Loucy (cell line): ENCODE measurements at regions not wholly inside any gene's neighbourhood (a gene's known extent, or its start where the extent isn't known, plus 50 kb on each side); places are given as distances from the start of the nearest gene placed in this dataset.

Source experiments
- H2AFZ ChIP-seq: fragments of 200-600 bp; sonication (generic); 2 replicates; pipeline ENCODE4 v1.6.0; 2016; ENCODE audit warnings: antibody characterized with exemption, mild to moderate bottlenecking, low read length, moderate library complexity
- H3F3A ChIP-seq: fragments of 200-600 bp; 2 replicates; pipeline ENCODE4 v1.6.0; 2016; ENCODE audit warnings: antibody characterized with exemption, low read depth, mild to moderate bottlenecking
- H3K27me3 ChIP-seq: fragments of 200-600 bp; sonication (generic); 2 replicates; pipeline ENCODE4 v1.6.1; 2014; ENCODE audit warnings: low read length, mild to moderate bottlenecking; ENCODE audit not compliant: insufficient read depth, poor library complexity, severe bottlenecking
- H3K36me3 ChIP-seq: fragments of 200-600 bp; sonication (generic); 2 replicates; pipeline ENCODE4 v1.6.1; 2016; ENCODE audit warnings: low read length; ENCODE audit not compliant: insufficient read depth
- H3K4me1 ChIP-seq: fragments of 200-600 bp; sonication (generic); 2 replicates; pipeline ENCODE4 v1.5.1; 2014; ENCODE audit warnings: low read length, mild to moderate bottlenecking; ENCODE audit not compliant: insufficient read depth, poor library complexity, severe bottlenecking
- H3K4me2 ChIP-seq: fragments of 200-600 bp; sonication (generic); 2 replicates; pipeline ENCODE4 v1.6.0; 2014; ENCODE audit warnings: antibody characterized with exemption, low read length, low read depth, mild to moderate bottlenecking; ENCODE audit not compliant: poor library complexity, severe bottlenecking
- H3K4me3 ChIP-seq: fragments of 200-600 bp; sonication (generic); 2 replicates; pipeline ENCODE4 v1.5.1; 2014; ENCODE audit warnings: low read length, mild to moderate bottlenecking, mixed read lengths; ENCODE audit not compliant: poor library complexity, severe bottlenecking
- H3K79me2 ChIP-seq: fragments of 200-600 bp; sonication (generic); 2 replicates; pipeline ENCODE4 v1.6.1; 2014; ENCODE audit warnings: low read length; ENCODE audit not compliant: insufficient read depth
- H3K9ac ChIP-seq: fragments of 200-600 bp; sonication (generic); 2 replicates; pipeline ENCODE4 v1.6.0; 2014; ENCODE audit warnings: mild to moderate bottlenecking, low read depth, low read length, moderate library complexity; ENCODE audit not compliant: poor library complexity, severe bottlenecking
- H3K9me2 ChIP-seq: fragments of 200-600 bp; sonication (generic); replicated peaks from 2 replicates; pipeline ENCODE4 v1.6.1; 2016; ENCODE audit warnings: low read depth, low read length, mixed read lengths
- H3K9me3 ChIP-seq: fragments of 200-600 bp; sonication (generic); 2 replicates; pipeline ENCODE4 v1.6.1; 2014; ENCODE audit warnings: mild to moderate bottlenecking, antibody characterized with exemption, low read length, low read depth; ENCODE audit not compliant: insufficient read depth
- H4K20me1 ChIP-seq: fragments of 200-600 bp; sonication (generic); 2 replicates; pipeline ENCODE4 v1.6.0; 2014; ENCODE audit warnings: antibody characterized with exemption, low read length, mild to moderate bottlenecking; ENCODE audit not compliant: insufficient read depth, poor library complexity, severe bottlenecking
- EZH2phosphoT487 ChIP-seq: fragments of 200-600 bp; IDR thresholded peaks from 2 replicates; pipeline ENCODE4 v1.6.1; 2018; ENCODE audit warnings: antibody characterized with exemption, mild to moderate bottlenecking, moderate library complexity, borderline replicate concordance
- TF ChIP-seq, protein P1 (sequence below): fragments of 200-600 bp; sonication (generic); conservative IDR thresholded peaks from 2 replicates; pipeline ENCODE4 v1.5.1; 2014; ENCODE audit warnings: mild to moderate bottlenecking, antibody characterized with exemption, low read length

GRCh38 chr1:78292361-78292760 lies 198.4 kb upstream of the PTGFR start:
- no peak overlapping the region for H3K9ac ChIP-seq
- H3K79me2 ChIP-seq: no peaks in the 10 kb centered on the region
- H3K9me3 ChIP-seq: no peaks in the 10 kb centered on the region
- H4K20me1 ChIP-seq: no peaks in the 10 kb centered on the region
- H2AFZ ChIP-seq: no peak overlapping the region
- H3K4me2 ChIP-seq: no peak overlapping the region
- TF ChIP-seq, protein P1, sequence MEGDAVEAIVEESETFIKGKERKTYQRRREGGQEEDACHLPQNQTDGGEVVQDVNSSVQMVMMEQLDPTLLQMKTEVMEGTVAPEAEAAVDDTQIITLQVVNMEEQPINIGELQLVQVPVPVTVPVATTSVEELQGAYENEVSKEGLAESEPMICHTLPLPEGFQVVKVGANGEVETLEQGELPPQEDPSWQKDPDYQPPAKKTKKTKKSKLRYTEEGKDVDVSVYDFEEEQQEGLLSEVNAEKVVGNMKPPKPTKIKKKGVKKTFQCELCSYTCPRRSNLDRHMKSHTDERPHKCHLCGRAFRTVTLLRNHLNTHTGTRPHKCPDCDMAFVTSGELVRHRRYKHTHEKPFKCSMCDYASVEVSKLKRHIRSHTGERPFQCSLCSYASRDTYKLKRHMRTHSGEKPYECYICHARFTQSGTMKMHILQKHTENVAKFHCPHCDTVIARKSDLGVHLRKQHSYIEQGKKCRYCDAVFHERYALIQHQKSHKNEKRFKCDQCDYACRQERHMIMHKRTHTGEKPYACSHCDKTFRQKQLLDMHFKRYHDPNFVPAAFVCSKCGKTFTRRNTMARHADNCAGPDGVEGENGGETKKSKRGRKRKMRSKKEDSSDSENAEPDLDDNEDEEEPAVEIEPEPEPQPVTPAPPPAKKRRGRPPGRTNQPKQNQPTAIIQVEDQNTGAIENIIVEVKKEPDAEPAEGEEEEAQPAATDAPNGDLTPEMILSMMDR: no peak
- no peak for TF ChIP-seq EZH2phosphoT487
- H3K9me2 ChIP-seq: no peaks in the 10 kb centered on the region
- no peaks in the 10 kb centered on the region for H3K27me3 ChIP-seq
- no peaks in the 10 kb centered on the region for H3F3A ChIP-seq
- no peak overlapping the region for H3K4me3 ChIP-seq
- H3K36me3 ChIP-seq: no peaks in the 10 kb centered on the region
- no peaks in the 10 kb centered on the region for H3K4me1 ChIP-seq

DNA sequence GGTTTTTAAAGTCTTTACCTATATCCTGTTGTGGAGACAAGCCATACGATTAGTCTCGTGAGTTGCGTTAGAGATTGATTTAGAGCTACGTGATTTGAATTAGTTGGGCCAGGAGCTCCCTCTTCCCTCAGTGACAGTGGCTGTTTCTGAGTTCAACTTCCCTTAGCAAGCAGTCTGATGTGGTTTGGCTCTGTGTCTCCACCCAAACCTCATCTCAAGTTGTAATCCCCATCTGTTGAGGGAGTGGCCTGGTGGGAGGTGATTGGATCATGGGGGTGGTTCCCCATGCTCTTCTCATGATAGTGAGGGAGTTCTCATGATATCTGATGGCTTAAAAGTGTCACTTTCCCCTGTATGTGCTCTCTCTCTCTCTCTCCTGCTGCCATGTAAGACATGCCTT lies 192.9 kb upstream of the PTGFR start:
- Histone ChIP-seq H3K79me2 (no peaks in the 10 kb centered on the region), H3K36me3 (no peaks in the 10 kb centered on the region), H3K4me3 (no peak overlapping the region), H3K4me2 (no peak overlapping the region), H3K9ac (no peak overlapping the region), H3F3A (no peaks in the 10 kb centered on the region), H4K20me1 (no peaks in the 10 kb centered on the region), H3K9me3 (no peaks in the 10 kb centered on the region), H3K9me2 (no peaks in the 10 kb centered on the region), H2AFZ (no peak overlapping the region), H3K4me1 (no peaks in the 10 kb centered on the region), H3K27me3 (no peaks in the 10 kb centered on the region)
- TF ChIP-seq EZH2phosphoT487: no peak
- TF ChIP-seq, protein P1: no peak

DNA sequence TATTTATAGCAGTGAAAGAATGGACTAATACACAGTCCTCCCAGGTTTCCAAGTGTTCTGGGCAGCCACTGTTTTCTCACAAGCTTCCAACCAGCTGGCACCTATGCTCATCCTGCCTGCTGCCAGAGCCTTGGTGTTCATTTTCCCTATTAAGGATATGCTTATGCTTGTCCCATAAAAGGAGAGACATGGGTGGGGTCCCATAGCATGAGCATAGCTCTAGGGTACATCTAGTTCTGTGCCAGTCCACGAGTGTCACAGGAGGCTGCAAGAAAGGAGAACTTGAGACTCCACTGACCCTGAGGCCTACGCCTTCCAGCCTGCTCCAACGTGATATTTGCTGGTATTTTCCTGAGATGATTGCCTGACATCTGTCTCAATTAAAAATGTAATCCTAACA lies 192.4 kb upstream of the PTGFR start:
- Histone ChIP-seq H3K79me2 (no peaks in the 10 kb centered on the region), H2AFZ (no peak overlapping the region), H3K36me3 (no peaks in the 10 kb centered on the region), H3K9ac (no peak overlapping the region), H4K20me1 (no peaks in the 10 kb centered on the region), H3F3A (no peaks in the 10 kb centered on the region), H3K9me2 (no peaks in the 10 kb centered on the region), H3K27me3 (no peaks in the 10 kb centered on the region), H3K4me3 (no peak overlapping the region), H3K4me2 (no peak overlapping the region), H3K4me1 (no peaks in the 10 kb centered on the region), H3K9me3 (no peaks in the 10 kb centered on the region)
- TF ChIP-seq EZH2phosphoT487: no peak
- TF ChIP-seq, protein P1: no peak
